Endothelial cell of umbilical vein (primary cell): ENCODE measurements at regions not wholly inside any gene's neighbourhood (a gene's known extent, or its start where the extent isn't known, plus 50 kb on each side); places are given as distances from the start of the nearest gene placed in this dataset.

ENCODE experiments used
- BruUV-seq: library from RNA; stranded (reverse); fragments of 400-500 nt; replicated peaks from 2 replicates; lab custom pipeline; 2021; lab: Mats Ljungman, UMichigan
- CTCF ChIA-PET: fragments of 300-600, 350-600 bp; sonication (Branson Sonifier 250); formaldehyde crosslinking; loops from one replicate; lab custom pipeline; 2021; ENCODE audit warnings: antibody characterized with exemption, inconsistent platforms; lab: Charles Lee
- POLR2A ChIA-PET: fragments of 300-600, 350-600 bp; sonication (Branson Sonifier 250); formaldehyde crosslinking; loops from one replicate; lab custom pipeline; 2021; ENCODE audit warnings: antibody characterized with exemption, inconsistent platforms; lab: Charles Lee
- DNase-seq: peaks from one replicate; pipeline ENCODE4 v3.0.0-alpha.2; 2011; ENCODE audit warnings: low read depth, low spot score
- FAIRE-seq: peaks from 2 replicates; lab custom pipeline; 2011; peaks lifted over from hg19 to GRCh38; lab: Jason Lieb, UNC
- H2AFZ ChIP-seq: 2 replicates; pipeline ENCODE4 v1.6.0; 2012; ENCODE audit warnings: low read depth, low read length, control low read depth, inconsistent platforms
- H3K27ac ChIP-seq: 2 replicates; pipeline ENCODE4 v1.5.1; 2011; ENCODE audit warnings: low read depth, mild to moderate bottlenecking, control low read depth, low read length, moderate library complexity; ENCODE audit not compliant: insufficient read depth
- H3K27me3 ChIP-seq, 2 experiments: 2 replicates each; pipeline versions ENCODE4 v1.6.0 to v1.6.1; 2011; ENCODE audit warnings: low read length in 2 of 2, mixed read lengths in 1 of 2; ENCODE audit not compliant: control insufficient read depth in 2 of 2, insufficient read depth in 2 of 2
- H3K36me3 ChIP-seq, 2 experiments: 2 replicates in 1 of 2; 3 replicates in 1 of 2; pipeline ENCODE4 v1.5.1; 2011; ENCODE audit warnings: low read length in 2 of 2, mild to moderate bottlenecking in 1 of 2, moderate library complexity in 1 of 2; ENCODE audit not compliant: control insufficient read depth in 2 of 2, insufficient read depth in 2 of 2; ENCODE audit errors: extremely low read depth in 1 of 2
- H3K4me1 ChIP-seq: 3 replicates; pipeline ENCODE4 v1.5.1; 2011; ENCODE audit warnings: mild to moderate bottlenecking, low read length; ENCODE audit not compliant: control insufficient read depth, insufficient read depth; ENCODE audit errors: extremely low read depth
- H3K4me2 ChIP-seq: 2 replicates; pipeline ENCODE4 v1.6.1; 2011; ENCODE audit warnings: low read length, control low read depth, mixed read lengths; ENCODE audit not compliant: insufficient read depth
- H3K4me3 ChIP-seq, 3 experiments: fragments of 200-600 bp in 1 of 3; sonication (generic), shearing (Covaris generic) in 1 of 3; replicated peaks in 1 of 3; 2 replicates each; pipeline ENCODE4 v1.5.1; 2011 to 2016; ENCODE audit warnings: control low read depth in 3 of 3, low read length in 3 of 3, mild to moderate bottlenecking in 2 of 3, inconsistent platforms in 1 of 3, low read depth in 1 of 3, moderate library complexity in 1 of 3; ENCODE audit not compliant: insufficient read depth in 1 of 3
- H3K79me2 ChIP-seq: 2 replicates; pipeline ENCODE4 v1.6.0; 2012; ENCODE audit warnings: low read length, inconsistent platforms; ENCODE audit not compliant: control insufficient read depth, insufficient read depth
- H3K9ac ChIP-seq: replicated peaks from 2 replicates; pipeline ENCODE3; 2011; ENCODE audit warnings: low read length, control low read depth; ENCODE audit not compliant: insufficient read depth; ENCODE audit errors: extremely low read depth
- H3K9me1 ChIP-seq: replicated peaks from 3 replicates; pipeline ENCODE4 v1.6.0; 2011; ENCODE audit warnings: mild to moderate bottlenecking, low read length; ENCODE audit not compliant: control insufficient read depth, insufficient read depth; ENCODE audit errors: extremely low read depth
- H3K9me3 ChIP-seq: replicated peaks from 2 replicates; pipeline ENCODE4 v1.5.1; 2012; ENCODE audit warnings: low read length, inconsistent platforms; ENCODE audit not compliant: control insufficient read depth, insufficient read depth
- H4K20me1 ChIP-seq: replicated peaks from 2 replicates; pipeline ENCODE3; 2011; ENCODE audit warnings: mild to moderate bottlenecking, low read length; ENCODE audit not compliant: control insufficient read depth, insufficient read depth; ENCODE audit errors: extremely low read depth
- CTCF ChIP-seq, 2 donors: IDR thresholded peaks; 1 replicate in 1 of 2; 2 replicates in 1 of 2; pipeline ENCODE4 v1.5.1; 2011; ENCODE audit warnings: low read length in 2 of 2, mild to moderate bottlenecking in 2 of 2, moderate library complexity in 2 of 2, control low read depth in 1 of 2, inconsistent platforms in 1 of 2, low read depth in 1 of 2; ENCODE audit not compliant: insufficient read depth in 1 of 2; ENCODE audit errors: extremely low read depth in 1 of 2
- EZH2 ChIP-seq: IDR thresholded peaks from 2 replicates; pipeline ENCODE4 v1.6.1; 2012; ENCODE audit warnings: borderline replicate concordance, low read depth, mild to moderate bottlenecking, moderate library complexity, low read length, inconsistent platforms; ENCODE audit not compliant: severe bottlenecking
- FOS ChIP-seq: IDR thresholded peaks from 2 replicates; pipeline ENCODE4 v1.6.1; 2011; ENCODE audit warnings: mild to moderate bottlenecking, low read length, moderate library complexity, borderline replicate concordance; ENCODE audit not compliant: insufficient read depth
- GATA2 ChIP-seq: IDR thresholded peaks from 2 replicates; pipeline ENCODE4 v1.7.0; 2011; ENCODE audit warnings: low read depth, mild to moderate bottlenecking, moderate library complexity, mixed read lengths, low read length; ENCODE audit not compliant: insufficient read length, insufficient read depth
- JUN ChIP-seq: IDR thresholded peaks from 2 replicates; pipeline ENCODE4 v1.6.1; 2011; ENCODE audit warnings: borderline replicate concordance, low read depth; ENCODE audit not compliant: insufficient read length, insufficient read depth
- MAX ChIP-seq: IDR thresholded peaks from 2 replicates; pipeline ENCODE4 v1.6.1; 2011; ENCODE audit not compliant: insufficient read depth, insufficient read length
- MYC ChIP-seq: IDR thresholded peaks from one replicate; pipeline ENCODE4 v1.6.1; 2011; ENCODE audit warnings: mild to moderate bottlenecking, low read depth, low read length
- POLR2A ChIP-seq: IDR thresholded peaks from 2 replicates; pipeline ENCODE4 v1.6.1; 2012; ENCODE audit warnings: low read depth, mild to moderate bottlenecking, control low read depth, low read length
- POLR2AphosphoS5 ChIP-seq: IDR thresholded peaks from 2 replicates; pipeline ENCODE4 v1.6.1; 2012; ENCODE audit warnings: low read depth, mild to moderate bottlenecking, control low read depth, low read length, moderate library complexity; ENCODE audit not compliant: insufficient read depth
- dilution Hi-C: fragments of 300-500 bp; cut with MboI; formaldehyde crosslinking; loops from one replicate; pipeline ENCODE4 v1.15.0; 2019; ENCODE audit warnings: low sequenced_read_pairs; ENCODE audit not compliant: extremely low pct_ligation_motif_present
- intact Hi-C: fragments of 100-400 bp; cut with micrococcal nuclease; formaldehyde crosslinking; loops from one replicate; pipeline ENCODE4 v1.10.0; 2022

- no peak for FAIRE-seq
- Histone ChIP-seq H3K79me2 (no peaks in the 10 kb centered on the region), H3K27me3 (peaks cover 0 to 5% of the 10 kb centered on the region in 2 experiments), H3K4me1 (peaks cover 7% of the 10 kb centered on the region), H3K9me3 (no peaks in the 10 kb centered on the region), H3K4me3 (no peak overlapping the region), H4K20me1 (no peaks in the 10 kb centered on the region), H3K4me2 (no peak overlapping the region), H3K36me3 (no peaks in the 10 kb centered on the region), H3K27ac (no peak overlapping the region), H3K9me1 (no peaks in the 10 kb centered on the region), H3K9ac (no peak overlapping the region), H2AFZ (no peak overlapping the region)
- DNase-seq = peak; percentile 43
- ChIA-PET POLR2A (no interaction called here), CTCF (interaction anchor here (0.9 to 2.2 kb wide), 5 partner anchors 41 to 120 kb away, joined by 3 to 9 read pairs (median 3); no protein-coding TSS in a partner anchor)
- intact Hi-C loops = loop anchor here (5.0 to 10.0 kb wide), 3 partner anchors 37 to 385 kb away; no protein-coding TSS in a partner anchor
- no peak for TF ChIP-seq JUN
- TF ChIP-seq GATA2 = no peak
- no peak for TF ChIP-seq POLR2A
- TF ChIP-seq EZH2 = no peak
- no peak for TF ChIP-seq MYC
- TF ChIP-seq MAX = no peak
- TF ChIP-seq POLR2AphosphoS5 = no peak
- no peak for TF ChIP-seq FOS
- TF ChIP-seq CTCF (IDR thresholded peaks at IDR 0.05; ENCODE audit: extremely low read depth in 1 of 2, insufficient read depth in 1 of 2, low read depth in 1 of 2, low read length in 2 of 2) = no peak
- dilution Hi-C loops = no loop called here
- BruUV-seq = no TSS peak
Observed at GRCh38 chr14:22469538-22470303, 119.3 kb downstream of the DAD1 start.
